HEK293 (cell line): ENCODE measurements at regions not wholly inside any gene's neighbourhood (a gene's known extent, or its start where the extent isn't known, plus 50 kb on each side); places are given as distances from the start of the nearest gene placed in this dataset.

Experiments
- CTCF ChIA-PET: fragments of 350-600 bp; formaldehyde crosslinking; extraction: SDS; loops from one replicate; lab custom pipeline; 2021; ENCODE audit warnings: antibody characterized with exemption; lab: Yijun Ruan, JAX
- POLR2A ChIA-PET: fragments of 300-600 bp; formaldehyde crosslinking; extraction: SDS; loops from one replicate; lab custom pipeline; 2020; ENCODE audit warnings: antibody characterized with exemption, inconsistent platforms; lab: Yijun Ruan, JAX
- H3K27ac ChIP-seq: fragments of 200-500 bp; sonication (Bioruptor generic); 2 replicates; pipeline ENCODE4 v1.5.1; 2014; ENCODE audit warnings: low read depth, low read length, control low read depth, inconsistent platforms; ENCODE audit errors: extremely low read depth
- H3K36me3 ChIP-seq, 2 experiments: fragments of 200-500 bp in 1 of 2; sonication (Bioruptor generic) in 1 of 2; 1 replicate in 1 of 2; 2 replicates in 1 of 2; pipeline ENCODE4 v1.5.1; 2014 to 2017; ENCODE audit warnings: inconsistent platforms in 2 of 2, low read length in 2 of 2; ENCODE audit not compliant: control insufficient read depth in 2 of 2, insufficient read depth in 1 of 2
- H3K4me1 ChIP-seq: fragments of 200-500 bp; sonication (Bioruptor generic); 2 replicates; pipeline ENCODE4 v1.5.1; 2014; ENCODE audit warnings: mild to moderate bottlenecking, low read length, inconsistent platforms; ENCODE audit not compliant: control insufficient read depth, insufficient read depth
- H3K4me3 ChIP-seq: 2 replicates; pipeline ENCODE4 v1.5.1; 2011; ENCODE audit warnings: low read depth, mild to moderate bottlenecking, control low read depth, low read length, moderate library complexity
- H3K9me3 ChIP-seq: fragments of 200-500 bp; sonication (Bioruptor generic); 2 replicates; pipeline ENCODE4 v1.5.1; 2014; ENCODE audit warnings: low read depth, low read length, inconsistent platforms; ENCODE audit not compliant: control insufficient read depth, insufficient read depth
- GLI4 ChIP-seq: fragments of 450-650 bp; formaldehyde crosslinking; IDR thresholded peaks from 2 replicates; pipeline ENCODE4 v1.5.1; 2016; ENCODE audit warnings: missing biosample characterization, missing genetic modification characterization
- GLIS2 ChIP-seq: fragments of 450-650 bp; formaldehyde crosslinking; IDR thresholded peaks from 2 replicates; pipeline ENCODE4 v1.5.1; 2016; ENCODE audit warnings: missing biosample characterization, missing genetic modification characterization
- HOXD13 ChIP-seq: sonication (generic); formaldehyde crosslinking; IDR thresholded peaks from 2 replicates; pipeline ENCODE4 v1.8.0; 2022; ENCODE audit warnings: missing genetic modification reagents, borderline replicate concordance
- OSR2 ChIP-seq: fragments of 450-650 bp; formaldehyde crosslinking; IDR thresholded peaks from 2 replicates; pipeline ENCODE4 v1.5.1; 2016; ENCODE audit warnings: missing biosample characterization, missing genetic modification characterization
- OVOL3 ChIP-seq: fragments of 450-650 bp; formaldehyde crosslinking; IDR thresholded peaks from 2 replicates; pipeline ENCODE4 v1.5.1; 2016; ENCODE audit warnings: missing biosample characterization, missing genetic modification characterization
- RBAK ChIP-seq: fragments of 450-650 bp; formaldehyde crosslinking; IDR thresholded peaks from 2 replicates; pipeline ENCODE4 v1.5.1; 2016; ENCODE audit warnings: missing biosample characterization, missing genetic modification characterization
- TCF7L2 ChIP-seq: IDR thresholded peaks from 2 replicates; pipeline ENCODE4 v1.6.1; 2011; ENCODE audit warnings: low read depth, mild to moderate bottlenecking, inconsistent platforms, low read length, moderate library complexity, borderline replicate concordance
- TRIM28 ChIP-seq: IDR thresholded peaks from 2 replicates; pipeline ENCODE4 v1.6.1; 2011; ENCODE audit warnings: low read length, control low read depth, borderline replicate concordance
- YY1 ChIP-seq: fragments of 450-650 bp; formaldehyde crosslinking; IDR thresholded peaks from 2 replicates; pipeline ENCODE4 v1.5.1; 2018; ENCODE audit warnings: missing biosample characterization, missing genetic modification characterization
- ZBTB11 ChIP-seq: fragments of 450-650 bp; formaldehyde crosslinking; conservative IDR thresholded peaks from 2 replicates; pipeline ENCODE4 v1.5.1; 2016; ENCODE audit warnings: low read depth, missing biosample characterization, missing genetic modification characterization
- ZFP37 ChIP-seq: fragments of 450-650 bp; formaldehyde crosslinking; IDR thresholded peaks from 2 replicates; pipeline ENCODE4 v1.5.1; 2016; ENCODE audit warnings: missing biosample characterization, missing genetic modification characterization
- ZFP41 ChIP-seq: fragments of 450-650 bp; formaldehyde crosslinking; IDR thresholded peaks from 2 replicates; pipeline ENCODE4 v1.5.1; 2016; ENCODE audit warnings: missing biosample characterization, missing genetic modification characterization, borderline replicate concordance
- ZNF23 ChIP-seq: fragments of 450-650 bp; formaldehyde crosslinking; IDR thresholded peaks from 2 replicates; pipeline ENCODE4 v1.5.1; 2016; ENCODE audit warnings: missing biosample characterization, missing genetic modification characterization, borderline replicate concordance
- ZNF311 ChIP-seq: fragments of 450-650 bp; formaldehyde crosslinking; IDR thresholded peaks from 2 replicates; pipeline ENCODE4 v1.5.1; 2017; ENCODE audit warnings: missing biosample characterization, missing genetic modification characterization, borderline replicate concordance
- ZNF423 ChIP-seq: fragments of 450-650 bp; formaldehyde crosslinking; IDR thresholded peaks from 2 replicates; pipeline ENCODE4 v1.5.1; 2016; ENCODE audit warnings: missing biosample characterization, missing genetic modification characterization
- ZNF549 ChIP-seq: fragments of 450-650 bp; IDR thresholded peaks from 2 replicates; pipeline ENCODE4 v1.5.1; 2018; ENCODE audit warnings: missing biosample characterization, missing genetic modification characterization, mild to moderate bottlenecking, inconsistent platforms, moderate library complexity
- ZNF560 ChIP-seq: fragments of 450-650 bp; formaldehyde crosslinking; IDR thresholded peaks from 2 replicates; pipeline ENCODE4 v1.5.1; 2017; ENCODE audit warnings: missing biosample characterization, missing genetic modification characterization, borderline replicate concordance
- ZNF610 ChIP-seq: fragments of 450-650 bp; formaldehyde crosslinking; IDR thresholded peaks from 2 replicates; pipeline ENCODE4 v1.5.1; 2016; ENCODE audit warnings: missing biosample characterization, missing genetic modification characterization, borderline replicate concordance
- ZNF792 ChIP-seq: fragments of 450-650 bp; formaldehyde crosslinking; IDR thresholded peaks from 2 replicates; pipeline ENCODE4 v1.5.1; 2016; ENCODE audit warnings: missing biosample characterization, missing genetic modification characterization
- TF ChIP-seq, protein P1 (sequence below): fragments of 450-650 bp; formaldehyde crosslinking; IDR thresholded peaks from 2 replicates; pipeline ENCODE4 v1.5.1; 2016; ENCODE audit warnings: missing biosample characterization, missing genetic modification characterization
- TF ChIP-seq, protein P2 (sequence below): fragments of 450-650 bp; formaldehyde crosslinking; IDR thresholded peaks from 2 replicates; pipeline ENCODE4 v1.5.1; 2016; ENCODE audit warnings: missing biosample characterization, missing genetic modification characterization, low read depth
- TF ChIP-seq, protein P3 (sequence below): fragments of 450-650 bp; formaldehyde crosslinking; IDR thresholded peaks from 2 replicates; pipeline ENCODE4 v1.5.1; 2016; ENCODE audit warnings: missing biosample characterization, missing genetic modification characterization

GRCh38 chr16:63018581-63019223 is 982.5 kb upstream of the CDH8 start:
- POLR2A ChIA-PET, result no interaction called here
- Histone ChIP-seq H3K36me3 (no peaks in the 10 kb centered on the region), H3K9me3 (no peaks in the 10 kb centered on the region), H3K4me3 (no peak overlapping the region), H3K4me1 (no peaks in the 10 kb centered on the region), H3K27ac (no peak overlapping the region)
- no peak for TF ChIP-seq ZNF560 (tag by site-specific recombination)
- no peak for TF ChIP-seq OVOL3 (tag by site-specific recombination)
- no peak for TF ChIP-seq ZNF792 (tag by site-specific recombination)
- CTCF ChIA-PET, result no interaction called here

- Histone ChIP-seq H3K27ac (no peak overlapping the region), H3K4me3 (no peak overlapping the region), H3K9me3 (no peaks in the 10 kb centered on the region), H3K36me3 (no peaks in the 10 kb centered on the region), H3K4me1 (no peaks in the 10 kb centered on the region)
- TF ChIP-seq, protein P1, sequence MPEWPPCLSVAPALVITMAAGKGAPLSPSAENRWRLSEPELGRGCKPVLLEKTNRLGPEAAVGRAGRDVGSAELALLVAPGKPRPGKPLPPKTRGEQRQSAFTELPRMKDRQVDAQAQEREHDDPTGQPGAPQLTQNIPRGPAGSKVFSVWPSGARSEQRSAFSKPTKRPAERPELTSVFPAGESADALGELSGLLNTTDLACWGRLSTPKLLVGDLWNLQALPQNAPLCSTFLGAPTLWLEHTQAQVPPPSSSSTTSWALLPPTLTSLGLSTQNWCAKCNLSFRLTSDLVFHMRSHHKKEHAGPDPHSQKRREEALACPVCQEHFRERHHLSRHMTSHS, result no peak
- TF ChIP-seq, protein P2, sequence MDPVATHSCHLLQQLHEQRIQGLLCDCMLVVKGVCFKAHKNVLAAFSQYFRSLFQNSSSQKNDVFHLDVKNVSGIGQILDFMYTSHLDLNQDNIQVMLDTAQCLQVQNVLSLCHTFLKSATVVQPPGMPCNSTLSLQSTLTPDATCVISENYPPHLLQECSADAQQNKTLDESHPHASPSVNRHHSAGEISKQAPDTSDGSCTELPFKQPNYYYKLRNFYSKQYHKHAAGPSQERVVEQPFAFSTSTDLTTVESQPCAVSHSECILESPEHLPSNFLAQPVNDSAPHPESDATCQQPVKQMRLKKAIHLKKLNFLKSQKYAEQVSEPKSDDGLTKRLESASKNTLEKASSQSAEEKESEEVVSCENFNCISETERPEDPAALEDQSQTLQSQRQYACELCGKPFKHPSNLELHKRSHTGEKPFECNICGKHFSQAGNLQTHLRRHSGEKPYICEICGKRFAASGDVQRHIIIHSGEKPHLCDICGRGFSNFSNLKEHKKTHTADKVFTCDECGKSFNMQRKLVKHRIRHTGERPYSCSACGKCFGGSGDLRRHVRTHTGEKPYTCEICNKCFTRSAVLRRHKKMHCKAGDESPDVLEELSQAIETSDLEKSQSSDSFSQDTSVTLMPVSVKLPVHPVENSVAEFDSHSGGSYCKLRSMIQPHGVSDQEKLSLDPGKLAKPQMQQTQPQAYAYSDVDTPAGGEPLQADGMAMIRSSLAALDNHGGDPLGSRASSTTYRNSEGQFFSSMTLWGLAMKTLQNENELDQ (tag by site-specific recombination), result no peak
- no peak for TF ChIP-seq HOXD13 (CRISPR knock-in tag)
- no peak for TF ChIP-seq GLIS2 (tag by site-specific recombination)
- no peak for TF ChIP-seq ZNF311 (tag by site-specific recombination)
- TF ChIP-seq GLI4 (tag by site-specific recombination), result no peak
- TF ChIP-seq ZBTB11 (tag by site-specific recombination), result no peak
- TF ChIP-seq TCF7L2, result no peak
- TF ChIP-seq YY1, result no peak
- TF ChIP-seq ZFP37 (tag by site-specific recombination), result no peak
- no peak for TF ChIP-seq ZNF549 (tag by site-specific recombination)
- no peak for TF ChIP-seq ZNF23 (tag by site-specific recombination)
- TF ChIP-seq ZNF610 (tag by site-specific recombination), result no peak
- TF ChIP-seq ZFP41, result no peak
- no peak for TF ChIP-seq RBAK (tag by site-specific recombination)
- TF ChIP-seq ZNF423 (tag by site-specific recombination), result no peak
- TF ChIP-seq TRIM28, result no peak
- TF ChIP-seq OSR2 (tag by site-specific recombination), result no peak
- TF ChIP-seq, protein P3, sequence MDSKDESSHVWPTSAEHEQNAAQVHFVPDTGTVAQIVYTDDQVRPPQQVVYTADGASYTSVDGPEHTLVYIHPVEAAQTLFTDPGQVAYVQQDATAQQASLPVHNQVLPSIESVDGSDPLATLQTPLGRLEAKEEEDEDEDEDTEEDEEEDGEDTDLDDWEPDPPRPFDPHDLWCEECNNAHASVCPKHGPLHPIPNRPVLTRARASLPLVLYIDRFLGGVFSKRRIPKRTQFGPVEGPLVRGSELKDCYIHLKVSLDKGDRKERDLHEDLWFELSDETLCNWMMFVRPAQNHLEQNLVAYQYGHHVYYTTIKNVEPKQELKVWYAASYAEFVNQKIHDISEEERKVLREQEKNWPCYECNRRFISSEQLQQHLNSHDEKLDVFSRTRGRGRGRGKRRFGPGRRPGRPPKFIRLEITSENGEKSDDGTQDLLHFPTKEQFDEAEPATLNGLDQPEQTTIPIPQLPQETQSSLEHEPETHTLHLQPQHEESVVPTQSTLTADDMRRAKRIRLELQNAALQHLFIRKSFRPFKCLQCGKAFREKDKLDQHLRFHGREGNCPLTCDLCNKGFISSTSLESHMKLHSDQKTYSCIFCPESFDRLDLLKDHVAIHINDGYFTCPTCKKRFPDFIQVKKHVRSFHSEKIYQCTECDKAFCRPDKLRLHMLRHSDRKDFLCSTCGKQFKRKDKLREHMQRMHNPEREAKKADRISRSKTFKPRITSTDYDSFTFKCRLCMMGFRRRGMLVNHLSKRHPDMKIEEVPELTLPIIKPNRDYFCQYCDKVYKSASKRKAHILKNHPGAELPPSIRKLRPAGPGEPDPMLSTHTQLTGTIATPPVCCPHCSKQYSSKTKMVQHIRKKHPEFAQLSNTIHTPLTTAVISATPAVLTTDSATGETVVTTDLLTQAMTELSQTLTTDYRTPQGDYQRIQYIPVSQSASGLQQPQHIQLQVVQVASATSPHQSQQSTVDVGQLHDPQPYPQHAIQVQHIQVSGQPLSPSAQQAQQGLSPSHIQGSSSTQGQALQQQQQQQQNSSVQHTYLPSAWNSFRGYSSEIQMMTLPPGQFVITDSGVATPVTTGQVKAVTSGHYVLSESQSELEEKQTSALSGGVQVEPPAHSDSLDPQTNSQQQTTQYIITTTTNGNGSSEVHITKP (tag by site-specific recombination), result no peak
- ChIA-PET CTCF (no interaction called here), POLR2A (no interaction called here)
Measured at GRCh38 chr16:63008688-63009087, 972.5 kb upstream of the CDH8 start.
